ENCODE measurements at regions not wholly inside any gene's neighbourhood (a gene's known extent, or its start where the extent isn't known, plus 50 kb on each side); places are given as distances from the start of the nearest gene placed in this dataset.

- DNase-seq = no peak
- Mint-ChIP-seq H3K4me3 (peak overlapping the region; percentile 8), H3K27ac (no peak overlapping the region), H3K9me3 (no peaks in the 10 kb centered on the region), H3K27me3 (peaks cover 39% of the 10 kb centered on the region), H3K36me3 (ENCODE audit: low read depth) (no peaks in the 10 kb centered on the region), H3K4me1 (peaks cover 5% of the 10 kb centered on the region)
- ChIA-PET CTCF (interaction anchor here (0.7 kb wide), 1 partner anchor 11 kb away, joined by 3 read pairs; no protein-coding TSS in a partner anchor), POLR2A (no interaction called here)
Measured at GRCh38 chr2:226030788-226031646, 631.5 kb downstream of the NYAP2 start.

- CTCF ChIA-PET = interaction anchor here (0.7 kb wide), 1 partner anchor 12 kb away, joined by 3 read pairs; no protein-coding TSS in a partner anchor
- POLR2A ChIA-PET = no interaction called here
- Mint-ChIP-seq H3K4me3 (no peak overlapping the region), H3K27ac (no peak overlapping the region), H3K36me3 (ENCODE audit: low read depth) (no peaks in the 10 kb centered on the region), H3K4me1 (peaks cover 5% of the 10 kb centered on the region), H3K27me3 (peaks cover 39% of the 10 kb centered on the region), H3K9me3 (no peaks in the 10 kb centered on the region)
- no peak for DNase-seq
Measured at GRCh38 chr2:226030369-226030768, 630.9 kb downstream of the NYAP2 start.

- H3K27me3 Mint-ChIP-seq = peaks cover 5% of the 10 kb centered on the region
- ChIA-PET POLR2A (no interaction called here), CTCF (no interaction called here)
- no peaks in the 10 kb centered on the region for H3K36me3 Mint-ChIP-seq (ENCODE audit: low read depth)
- H3K4me1 Mint-ChIP-seq = no peaks in the 10 kb centered on the region
- H3K27ac Mint-ChIP-seq = no peak overlapping the region
- no peak for DNase-seq
- H3K4me3 Mint-ChIP-seq = no peak overlapping the region
- H3K9me3 Mint-ChIP-seq = peaks cover 2% of the 10 kb centered on the region
Measured at GRCh38 chr2:226023946-226024345, 624.4 kb downstream of the NYAP2 start.

GRCh38 chr2:226023383-226023782 lies 623.9 kb downstream of the NYAP2 start:
- Mint-ChIP-seq H3K27ac (no peak overlapping the region), H3K9me3 (peaks cover 3% of the 10 kb centered on the region), H3K36me3 (ENCODE audit: low read depth) (no peaks in the 10 kb centered on the region), H3K27me3 (peaks cover 3% of the 10 kb centered on the region), H3K4me1 (no peaks in the 10 kb centered on the region), H3K4me3 (no peak overlapping the region)
- CTCF ChIA-PET = no interaction called here
- POLR2A ChIA-PET = no interaction called here
- DNase-seq = no peak

- DNase-seq = no peak
- Mint-ChIP-seq H3K27ac (no peak overlapping the region), H3K4me1 (no peaks in the 10 kb centered on the region), H3K27me3 (no peaks in the 10 kb centered on the region), H3K9me3 (peaks cover 3% of the 10 kb centered on the region), H3K36me3 (ENCODE audit: low read depth) (no peaks in the 10 kb centered on the region), H3K4me3 (no peak overlapping the region)
- CTCF ChIA-PET = no interaction called here
- POLR2A ChIA-PET = no interaction called here
Measured at GRCh38 chr2:226020956-226021355, 621.4 kb downstream of the NYAP2 start.

- POLR2A ChIA-PET = no interaction called here
- no peak for DNase-seq
- no peaks in the 10 kb centered on the region for H3K36me3 Mint-ChIP-seq (ENCODE audit: low read depth)
- CTCF ChIA-PET = no interaction called here
- H3K27me3 Mint-ChIP-seq = no peaks in the 10 kb centered on the region
- peaks cover 3% of the 10 kb centered on the region for H3K9me3 Mint-ChIP-seq
- no peak overlapping the region for H3K27ac Mint-ChIP-seq
- H3K4me1 Mint-ChIP-seq = no peaks in the 10 kb centered on the region
- H3K4me3 Mint-ChIP-seq = no peak overlapping the region
Measured at GRCh38 chr2:226020176-226020575, 620.7 kb downstream of the NYAP2 start.

- ChIA-PET CTCF (no interaction called here), POLR2A (no interaction called here)
- DNase-seq = no peak
- H3K9me3 Mint-ChIP-seq = peaks cover 3% of the 10 kb centered on the region
- H3K4me3 Mint-ChIP-seq = no peak overlapping the region
- H3K36me3 Mint-ChIP-seq (ENCODE audit: low read depth) = no peaks in the 10 kb centered on the region
- no peaks in the 10 kb centered on the region for H3K27me3 Mint-ChIP-seq
- H3K4me1 Mint-ChIP-seq = no peaks in the 10 kb centered on the region
- no peak overlapping the region for H3K27ac Mint-ChIP-seq
Measured at GRCh38 chr2:226018641-226019040, 619.1 kb downstream of the NYAP2 start.

GRCh38 chr2:226017537-226017936 lies 618.0 kb downstream of the NYAP2 start:
- no peaks in the 10 kb centered on the region for H3K4me1 Mint-ChIP-seq

GRCh38 chr2:226017107-226017506 lies 617.6 kb downstream of the NYAP2 start:
- no peak for DNase-seq
- H3K4me3 Mint-ChIP-seq = no peak overlapping the region
- H3K9me3 Mint-ChIP-seq = peaks cover 3% of the 10 kb centered on the region
- H3K27ac Mint-ChIP-seq = no peak overlapping the region
- ChIA-PET POLR2A (no interaction called here), CTCF (no interaction called here)
- no peaks in the 10 kb centered on the region for H3K27me3 Mint-ChIP-seq
- no peaks in the 10 kb centered on the region for H3K36me3 Mint-ChIP-seq (ENCODE audit: low read depth)
- no peaks in the 10 kb centered on the region for H3K4me1 Mint-ChIP-seq

More at GRCh38 chr2:226017537-226017936, 618.0 kb downstream of the NYAP2 start:
- ChIA-PET POLR2A (no interaction called here), CTCF (no interaction called here)
- Mint-ChIP-seq H3K36me3 (ENCODE audit: low read depth) (no peaks in the 10 kb centered on the region), H3K9me3 (peaks cover 3% of the 10 kb centered on the region), H3K4me3 (no peak overlapping the region), H3K27me3 (no peaks in the 10 kb centered on the region), H3K27ac (no peak overlapping the region)
- no peak for DNase-seq

- POLR2A ChIA-PET = no interaction called here
- Mint-ChIP-seq H3K9me3 (no peaks in the 10 kb centered on the region), H3K36me3 (ENCODE audit: low read depth) (no peaks in the 10 kb centered on the region), H3K27me3 (no peaks in the 10 kb centered on the region), H3K27ac (no peak overlapping the region), H3K4me1 (no peaks in the 10 kb centered on the region), H3K4me3 (no peak overlapping the region)
- DNase-seq = no peak
- CTCF ChIA-PET = no interaction called here
Measured at GRCh38 chr2:226011716-226012450, 612.4 kb downstream of the NYAP2 start.

GRCh38 chr2:226002438-226002837 lies 602.9 kb downstream of the NYAP2 start:
- Mint-ChIP-seq H3K27ac (no peak overlapping the region), H3K36me3 (ENCODE audit: low read depth) (no peaks in the 10 kb centered on the region), H3K4me3 (no peak overlapping the region), H3K27me3 (no peaks in the 10 kb centered on the region), H3K4me1 (no peaks in the 10 kb centered on the region), H3K9me3 (no peaks in the 10 kb centered on the region)
- no peak for DNase-seq
- CTCF ChIA-PET = no interaction called here
- POLR2A ChIA-PET = no interaction called here

GRCh38 chr2:226001716-226002115 lies 602.2 kb downstream of the NYAP2 start:
- Mint-ChIP-seq H3K36me3 (ENCODE audit: low read depth) (no peaks in the 10 kb centered on the region), H3K27me3 (no peaks in the 10 kb centered on the region), H3K4me3 (no peak overlapping the region), H3K27ac (no peak overlapping the region), H3K4me1 (no peaks in the 10 kb centered on the region), H3K9me3 (no peaks in the 10 kb centered on the region)
- POLR2A ChIA-PET = no interaction called here
- no peak for DNase-seq
- CTCF ChIA-PET = no interaction called here

GRCh38 chr2:225999692-226000091 lies 600.2 kb downstream of the NYAP2 start:
- no peak overlapping the region for H3K4me3 Mint-ChIP-seq
- no peaks in the 10 kb centered on the region for H3K36me3 Mint-ChIP-seq (ENCODE audit: low read depth)
- ChIA-PET POLR2A (no interaction called here), CTCF (no interaction called here)
- DNase-seq = no peak
- H3K9me3 Mint-ChIP-seq = no peaks in the 10 kb centered on the region
- H3K27ac Mint-ChIP-seq = no peak overlapping the region
- no peaks in the 10 kb centered on the region for H3K4me1 Mint-ChIP-seq
- H3K27me3 Mint-ChIP-seq = no peaks in the 10 kb centered on the region

- Mint-ChIP-seq H3K36me3 (ENCODE audit: low read depth) (no peaks in the 10 kb centered on the region), H3K9me3 (no peaks in the 10 kb centered on the region), H3K27ac (no peak overlapping the region), H3K4me1 (no peaks in the 10 kb centered on the region), H3K4me3 (no peak overlapping the region), H3K27me3 (no peaks in the 10 kb centered on the region)
- DNase-seq = no peak
- ChIA-PET POLR2A (no interaction called here), CTCF (no interaction called here)
Measured at GRCh38 chr2:225998653-225999052, 599.1 kb downstream of the NYAP2 start.

Data from activated CD4-positive, alpha-beta T cell treated with anti-CD3 and anti-CD28 coated beads, Interleukin-2, amount 10 ng/mL, durations not matched to agents 7 days and 5 days (primary cell).